MM.1S (cell line): ENCODE measurements at regions not wholly inside any gene's neighbourhood (a gene's known extent, or its start where the extent isn't known, plus 50 kb on each side); places are given as distances from the start of the nearest gene placed in this dataset.

ENCODE experiments used
- DNase-seq: peaks from one replicate; pipeline ENCODE4 v3.0.0-alpha.2; 2015
- H2AFZ ChIP-seq: fragments of 300-600 bp; sonication (generic); 2 replicates; pipeline ENCODE4 v1.6.0; 2016; ENCODE audit warnings: antibody characterized with exemption, low read length
- H3F3A ChIP-seq: fragments of 300-600 bp; sonication (generic); 2 replicates; pipeline ENCODE4 v1.6.1; 2016; ENCODE audit warnings: mild to moderate bottlenecking, antibody characterized with exemption, low read length, moderate library complexity, mixed read lengths; ENCODE audit not compliant: insufficient read depth
- H3K27ac ChIP-seq: fragments of 300-600 bp; sonication (generic); 2 replicates; pipeline ENCODE4 v1.5.1; 2016; ENCODE audit warnings: mild to moderate bottlenecking, low read length
- H3K27me3 ChIP-seq: fragments of 300-600 bp; sonication (generic); replicated peaks from 2 replicates; pipeline ENCODE4 v1.6.0; 2016; ENCODE audit warnings: low read length; ENCODE audit not compliant: insufficient read depth
- H3K36me3 ChIP-seq: fragments of 300-600 bp; sonication (generic); replicated peaks from 2 replicates; pipeline ENCODE4 v1.6.1; 2016; ENCODE audit warnings: mild to moderate bottlenecking, low read length, mixed read lengths; ENCODE audit not compliant: insufficient read depth
- H3K4me1 ChIP-seq: fragments of 300-600 bp; sonication (generic); 2 replicates; pipeline ENCODE4 v1.6.1; 2016; ENCODE audit warnings: low read length, mixed read lengths
- H3K4me2 ChIP-seq: fragments of 300-600 bp; sonication (generic); 2 replicates; pipeline ENCODE4 v1.6.0; 2016; ENCODE audit warnings: low read depth, low read length
- H3K4me3 ChIP-seq: fragments of 300-600 bp; sonication (generic); 2 replicates; pipeline ENCODE4 v1.5.1; 2016; ENCODE audit warnings: low read length, mixed read lengths
- H3K79me2 ChIP-seq: fragments of 300-600 bp; sonication (generic); 2 replicates; pipeline ENCODE4 v1.6.1; 2016; ENCODE audit warnings: mixed run types, low read length, mixed read lengths
- H3K9ac ChIP-seq: fragments of 300-600 bp; sonication (generic); 2 replicates; pipeline ENCODE4 v1.6.1; 2016; ENCODE audit warnings: low read length, mixed read lengths
- H3K9me2 ChIP-seq: fragments of 300-600 bp; sonication (generic); replicated peaks from 2 replicates; pipeline ENCODE4 v1.6.1; 2016; ENCODE audit warnings: mild to moderate bottlenecking, low read length, mixed read lengths; ENCODE audit not compliant: insufficient read depth
- H3K9me3 ChIP-seq: fragments of 300-600 bp; sonication (generic); replicated peaks from 2 replicates; pipeline ENCODE4 v1.6.1; 2016; ENCODE audit warnings: mild to moderate bottlenecking, low read length, mixed read lengths; ENCODE audit not compliant: insufficient read depth
- H4K20me1 ChIP-seq: fragments of 300-600 bp; sonication (generic); 2 replicates; pipeline ENCODE4 v1.6.1; 2016; ENCODE audit warnings: mild to moderate bottlenecking, low read length, moderate library complexity, mixed read lengths; ENCODE audit not compliant: insufficient read depth
- EZH2 ChIP-seq: fragments of 300-600 bp; sonication (generic); optimal IDR thresholded peaks from 2 replicates; pipeline ENCODE3; 2017; ENCODE audit warnings: low read depth, mild to moderate bottlenecking, antibody characterized with exemption, low read length, mixed read lengths
- EZH2phosphoT487 ChIP-seq: fragments of 300-600 bp; sonication (generic); IDR thresholded peaks from 2 replicates; pipeline ENCODE4 v1.6.1; 2018; ENCODE audit warnings: antibody characterized with exemption, low read length
- TF ChIP-seq, protein P1 (sequence below): fragments of 300-600 bp; sonication (generic); IDR thresholded peaks from 2 replicates; pipeline ENCODE4 v1.5.1; 2016; ENCODE audit warnings: antibody characterized with exemption, low read length, mixed read lengths

DNA sequence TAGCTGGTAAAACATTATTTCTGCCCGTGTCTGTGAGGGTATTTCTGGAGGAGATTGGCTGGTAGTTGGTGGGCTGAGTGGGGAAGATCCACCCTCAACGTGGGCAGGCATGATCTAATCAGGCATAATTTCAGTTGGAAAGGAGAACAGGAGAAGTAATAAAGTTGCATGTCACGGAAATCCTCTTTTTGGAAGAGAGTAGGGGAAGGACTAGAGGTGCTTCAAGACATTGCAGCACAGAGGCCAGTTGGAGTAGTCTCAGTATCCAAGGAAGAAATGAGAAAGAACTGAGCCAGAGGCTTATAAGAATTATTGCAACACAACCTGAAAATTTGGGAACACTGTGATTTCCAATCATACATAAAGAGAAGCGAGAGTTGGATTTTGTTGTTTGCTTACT, 1155.1 kb downstream of the FAM181B start:
- DNase-seq = no peak
- Histone ChIP-seq H3K79me2 (no peaks in the 10 kb centered on the region), H3K27me3 (no peaks in the 10 kb centered on the region), H3K9ac (no peak overlapping the region), H3K4me2 (no peak overlapping the region), H3K9me2 (no peaks in the 10 kb centered on the region), H3K4me1 (no peaks in the 10 kb centered on the region), H3K9me3 (no peaks in the 10 kb centered on the region), H3K36me3 (no peaks in the 10 kb centered on the region), H3K27ac (no peak overlapping the region), H4K20me1 (no peaks in the 10 kb centered on the region), H3K4me3 (no peak overlapping the region), H2AFZ (no peak overlapping the region), H3F3A (no peaks in the 10 kb centered on the region)
- TF ChIP-seq EZH2 = no peak
- no peak for TF ChIP-seq EZH2phosphoT487
- TF ChIP-seq, protein P1, sequence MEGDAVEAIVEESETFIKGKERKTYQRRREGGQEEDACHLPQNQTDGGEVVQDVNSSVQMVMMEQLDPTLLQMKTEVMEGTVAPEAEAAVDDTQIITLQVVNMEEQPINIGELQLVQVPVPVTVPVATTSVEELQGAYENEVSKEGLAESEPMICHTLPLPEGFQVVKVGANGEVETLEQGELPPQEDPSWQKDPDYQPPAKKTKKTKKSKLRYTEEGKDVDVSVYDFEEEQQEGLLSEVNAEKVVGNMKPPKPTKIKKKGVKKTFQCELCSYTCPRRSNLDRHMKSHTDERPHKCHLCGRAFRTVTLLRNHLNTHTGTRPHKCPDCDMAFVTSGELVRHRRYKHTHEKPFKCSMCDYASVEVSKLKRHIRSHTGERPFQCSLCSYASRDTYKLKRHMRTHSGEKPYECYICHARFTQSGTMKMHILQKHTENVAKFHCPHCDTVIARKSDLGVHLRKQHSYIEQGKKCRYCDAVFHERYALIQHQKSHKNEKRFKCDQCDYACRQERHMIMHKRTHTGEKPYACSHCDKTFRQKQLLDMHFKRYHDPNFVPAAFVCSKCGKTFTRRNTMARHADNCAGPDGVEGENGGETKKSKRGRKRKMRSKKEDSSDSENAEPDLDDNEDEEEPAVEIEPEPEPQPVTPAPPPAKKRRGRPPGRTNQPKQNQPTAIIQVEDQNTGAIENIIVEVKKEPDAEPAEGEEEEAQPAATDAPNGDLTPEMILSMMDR = no peak

DNA sequence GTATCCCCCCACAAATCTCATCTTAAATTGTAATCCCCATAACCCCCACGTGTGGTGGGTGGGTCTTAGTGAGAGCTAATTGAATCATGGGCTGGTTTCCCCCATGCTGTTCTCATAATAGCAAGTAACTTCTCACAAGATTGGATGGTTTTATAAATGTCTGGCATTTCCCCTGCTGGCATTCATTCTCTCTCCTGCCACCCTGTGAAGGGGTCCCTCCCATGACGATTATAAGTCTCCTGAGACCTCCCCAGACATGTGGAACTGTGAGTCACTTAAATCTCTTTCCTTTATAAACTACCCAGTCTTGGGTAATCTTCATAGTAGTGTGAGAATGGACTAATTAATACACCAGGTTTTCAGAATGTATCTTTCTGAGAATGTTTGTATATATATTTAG, 1159.4 kb downstream of the FAM181B start:
- no peaks in the 10 kb centered on the region for H3K9me2 ChIP-seq
- DNase-seq = no peak
- no peaks in the 10 kb centered on the region for H3K36me3 ChIP-seq
- H3K9ac ChIP-seq = no peak overlapping the region
- no peak overlapping the region for H3K4me2 ChIP-seq
- no peaks in the 10 kb centered on the region for H3K4me1 ChIP-seq
- H3K4me3 ChIP-seq = no peak overlapping the region
- TF ChIP-seq EZH2 (no peak), EZH2phosphoT487 (no peak)
- TF ChIP-seq, protein P1 = no peak
- no peaks in the 10 kb centered on the region for H3F3A ChIP-seq
- H2AFZ ChIP-seq = no peak overlapping the region
- no peaks in the 10 kb centered on the region for H4K20me1 ChIP-seq
- no peaks in the 10 kb centered on the region for H3K27me3 ChIP-seq
- no peak overlapping the region for H3K27ac ChIP-seq
- H3K79me2 ChIP-seq = no peaks in the 10 kb centered on the region
- no peaks in the 10 kb centered on the region for H3K9me3 ChIP-seq

DNA sequence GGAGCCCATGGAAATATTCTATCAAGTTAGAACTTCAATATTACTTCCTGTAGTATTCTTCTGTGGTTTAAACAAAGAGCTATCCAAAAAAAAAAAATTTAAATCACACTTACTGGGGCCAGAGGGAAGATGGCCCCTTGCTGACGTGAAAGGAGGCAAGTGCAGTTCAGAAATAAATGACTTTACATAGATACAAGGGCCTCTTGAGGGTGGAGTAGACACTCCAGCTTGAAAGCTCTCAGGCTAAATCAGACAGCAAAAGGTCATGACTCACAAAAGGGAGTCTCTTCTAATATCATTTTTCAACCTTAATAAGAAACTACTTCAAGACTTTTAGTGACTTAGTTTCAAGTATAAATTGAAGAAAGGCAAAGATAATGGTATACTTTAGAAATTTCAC, 1160.3 kb downstream of the FAM181B start:
- Histone ChIP-seq H4K20me1 (no peaks in the 10 kb centered on the region), H2AFZ (no peak overlapping the region), H3K27ac (no peak overlapping the region), H3K4me3 (no peak overlapping the region), H3K4me2 (no peak overlapping the region), H3K9ac (no peak overlapping the region), H3K79me2 (no peaks in the 10 kb centered on the region), H3K4me1 (no peaks in the 10 kb centered on the region), H3K27me3 (no peaks in the 10 kb centered on the region), H3F3A (no peaks in the 10 kb centered on the region), H3K9me3 (no peaks in the 10 kb centered on the region), H3K9me2 (no peaks in the 10 kb centered on the region), H3K36me3 (no peaks in the 10 kb centered on the region)
- DNase-seq = no peak
- TF ChIP-seq EZH2 (no peak), EZH2phosphoT487 (no peak)
- TF ChIP-seq, protein P1 = no peak

DNA sequence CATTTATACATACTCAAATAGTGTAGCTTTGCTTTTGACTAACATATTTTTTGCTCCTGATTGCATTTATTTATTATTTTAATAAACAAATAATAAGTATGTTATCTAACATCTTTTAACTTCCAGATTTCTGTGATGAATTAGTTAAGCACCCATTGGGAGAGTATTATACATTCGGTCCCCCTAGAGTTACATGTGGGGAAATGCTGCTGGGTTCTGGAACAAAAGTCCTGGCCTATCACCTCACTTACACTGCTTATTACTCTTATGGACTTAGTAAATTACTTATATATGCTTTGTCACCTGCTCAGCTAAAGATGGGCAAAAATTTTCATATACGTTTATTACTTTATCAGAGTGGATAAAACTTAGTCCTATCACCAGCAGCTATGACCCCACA, 1163.0 kb downstream of the FAM181B start:
- no peak overlapping the region for H3K4me2 ChIP-seq
- no peaks in the 10 kb centered on the region for H3K36me3 ChIP-seq
- H3K27ac ChIP-seq = no peak overlapping the region
- H2AFZ ChIP-seq = no peak overlapping the region
- no peak for DNase-seq
- TF ChIP-seq EZH2 = no peak
- TF ChIP-seq, protein P1 = no peak
- no peak for TF ChIP-seq EZH2phosphoT487
- H3K27me3 ChIP-seq = no peaks in the 10 kb centered on the region
- H3K9ac ChIP-seq = no peak overlapping the region
- H3F3A ChIP-seq = no peaks in the 10 kb centered on the region
- no peaks in the 10 kb centered on the region for H3K9me2 ChIP-seq
- H3K79me2 ChIP-seq = no peaks in the 10 kb centered on the region
- H3K9me3 ChIP-seq = no peaks in the 10 kb centered on the region
- no peaks in the 10 kb centered on the region for H4K20me1 ChIP-seq
- H3K4me3 ChIP-seq = no peak overlapping the region
- no peaks in the 10 kb centered on the region for H3K4me1 ChIP-seq
